Keratinocyte (primary cell): ENCODE measurements at regions not wholly inside any gene's neighbourhood (a gene's known extent, or its start where the extent isn't known, plus 50 kb on each side); places are given as distances from the start of the nearest gene placed in this dataset.

Experiments
- EZH2 ChIP-seq: IDR thresholded peaks from one replicate; pipeline ENCODE4 v1.6.1; 2012; ENCODE audit warnings: inconsistent platforms, mild to moderate bottlenecking, low read length, moderate library complexity
- TF ChIP-seq, protein P1 (sequence below), 3 experiments: IDR thresholded peaks in 1 of 3; conservative IDR thresholded peaks in 1 of 3; optimal IDR thresholded peaks in 1 of 3; 2 replicates in 2 of 3; 3 replicates in 1 of 3; pipeline versions ENCODE3 to v1.5.1; 2011; ENCODE audit warnings: low read length in 3 of 3, mild to moderate bottlenecking in 3 of 3, moderate library complexity in 2 of 3, control low read depth in 1 of 3, inconsistent platforms in 1 of 3; ENCODE audit not compliant: insufficient read depth in 2 of 3; ENCODE audit errors: extremely low read depth in 1 of 3

DNA sequence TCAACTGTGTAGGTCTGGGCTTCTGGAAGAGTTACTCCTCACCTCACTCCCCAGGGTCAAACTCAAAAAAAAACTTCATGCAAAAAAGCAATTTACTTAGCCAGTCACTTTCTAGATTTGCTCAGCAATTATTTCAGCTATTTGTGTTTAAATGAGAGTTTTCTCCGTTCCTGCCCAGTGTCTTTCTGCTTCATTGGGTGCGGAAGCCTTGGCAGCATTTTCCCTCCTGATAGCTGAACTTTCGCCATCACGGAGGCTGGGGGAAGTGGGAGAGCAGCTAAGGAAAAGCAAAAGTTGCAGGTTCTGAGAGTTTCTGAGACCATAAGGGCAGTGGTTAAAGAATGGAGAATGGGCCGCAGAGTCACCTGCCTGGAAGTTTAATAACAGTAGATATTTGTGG is 287.1 kb upstream of the DYNLRB2 start:
- TF ChIP-seq, protein P1, sequence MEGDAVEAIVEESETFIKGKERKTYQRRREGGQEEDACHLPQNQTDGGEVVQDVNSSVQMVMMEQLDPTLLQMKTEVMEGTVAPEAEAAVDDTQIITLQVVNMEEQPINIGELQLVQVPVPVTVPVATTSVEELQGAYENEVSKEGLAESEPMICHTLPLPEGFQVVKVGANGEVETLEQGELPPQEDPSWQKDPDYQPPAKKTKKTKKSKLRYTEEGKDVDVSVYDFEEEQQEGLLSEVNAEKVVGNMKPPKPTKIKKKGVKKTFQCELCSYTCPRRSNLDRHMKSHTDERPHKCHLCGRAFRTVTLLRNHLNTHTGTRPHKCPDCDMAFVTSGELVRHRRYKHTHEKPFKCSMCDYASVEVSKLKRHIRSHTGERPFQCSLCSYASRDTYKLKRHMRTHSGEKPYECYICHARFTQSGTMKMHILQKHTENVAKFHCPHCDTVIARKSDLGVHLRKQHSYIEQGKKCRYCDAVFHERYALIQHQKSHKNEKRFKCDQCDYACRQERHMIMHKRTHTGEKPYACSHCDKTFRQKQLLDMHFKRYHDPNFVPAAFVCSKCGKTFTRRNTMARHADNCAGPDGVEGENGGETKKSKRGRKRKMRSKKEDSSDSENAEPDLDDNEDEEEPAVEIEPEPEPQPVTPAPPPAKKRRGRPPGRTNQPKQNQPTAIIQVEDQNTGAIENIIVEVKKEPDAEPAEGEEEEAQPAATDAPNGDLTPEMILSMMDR (optimal IDR thresholded peaks at IDR 0.05 in 1 of 3, IDR thresholded peaks at IDR 0.05 in 1 of 3, conservative IDR thresholded peaks at IDR 0.05 in 1 of 3; ENCODE audit: extremely low read depth in 1 of 3, insufficient read depth in 2 of 3, low read length in 3 of 3) = no peak
- no peak for TF ChIP-seq EZH2
